Stimulated activated naive CD8-positive, alpha-beta T cell treated with anti-CD3 and anti-CD28 coated beads, Interleukin-15, Interleukin-2, amounts not matched to agents 100 ng/mL and 50 ng/mL, for 24 hours (primary cell): ENCODE measurements at regions not wholly inside any gene's neighbourhood (a gene's known extent, or its start where the extent isn't known, plus 50 kb on each side); places are given as distances from the start of the nearest gene placed in this dataset.

ENCODE experiments used
- H3K27ac Mint-ChIP-seq: one replicate; pipeline ENCODE4 v1.8.0; 2021; ENCODE audit warnings: mild to moderate bottlenecking, mixed read lengths
- H3K27me3 Mint-ChIP-seq: one replicate; pipeline ENCODE4 v1.8.0; 2021; ENCODE audit warnings: mixed read lengths
- H3K36me3 Mint-ChIP-seq: one replicate; pipeline ENCODE4 v1.8.0; 2021; ENCODE audit warnings: low read depth, mixed read lengths
- H3K4me1 Mint-ChIP-seq: one replicate; pipeline ENCODE4 v1.8.0; 2021; ENCODE audit warnings: low read depth, mixed read lengths
- H3K4me3 Mint-ChIP-seq: one replicate; pipeline ENCODE4 v1.8.0; 2021; ENCODE audit warnings: mild to moderate bottlenecking, mixed read lengths
- H3K9me3 Mint-ChIP-seq: one replicate; pipeline ENCODE4 v1.8.0; 2021; ENCODE audit warnings: mixed read lengths

DNA sequence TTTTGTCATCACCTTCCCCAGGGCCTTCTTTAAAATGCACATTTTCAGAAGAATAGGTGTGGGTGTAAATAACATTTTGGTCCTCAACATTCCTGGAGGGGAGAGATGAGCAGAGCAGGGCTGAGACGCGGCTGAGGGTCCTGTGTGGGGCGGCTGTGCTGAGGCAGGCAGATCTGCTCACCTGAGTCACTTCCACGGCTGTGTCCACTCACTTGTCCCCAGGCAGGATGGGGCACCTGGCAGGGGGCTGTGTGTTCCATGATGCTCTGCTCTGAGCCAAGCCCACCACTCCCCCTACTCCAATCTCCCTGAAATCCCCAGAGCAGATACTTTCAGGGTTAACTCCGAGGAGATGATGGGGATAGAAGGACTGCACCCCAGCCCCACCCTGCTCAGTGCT, 93.8 kb downstream of the GLRX3 start:
- H3K4me1 Mint-ChIP-seq: no peaks in the 10 kb centered on the region
- H3K9me3 Mint-ChIP-seq: peaks cover 12% of the 10 kb centered on the region
- H3K36me3 Mint-ChIP-seq: no peaks in the 10 kb centered on the region
- no peak overlapping the region for H3K27ac Mint-ChIP-seq
- no peaks in the 10 kb centered on the region for H3K27me3 Mint-ChIP-seq
- no peak overlapping the region for H3K4me3 Mint-ChIP-seq

DNA sequence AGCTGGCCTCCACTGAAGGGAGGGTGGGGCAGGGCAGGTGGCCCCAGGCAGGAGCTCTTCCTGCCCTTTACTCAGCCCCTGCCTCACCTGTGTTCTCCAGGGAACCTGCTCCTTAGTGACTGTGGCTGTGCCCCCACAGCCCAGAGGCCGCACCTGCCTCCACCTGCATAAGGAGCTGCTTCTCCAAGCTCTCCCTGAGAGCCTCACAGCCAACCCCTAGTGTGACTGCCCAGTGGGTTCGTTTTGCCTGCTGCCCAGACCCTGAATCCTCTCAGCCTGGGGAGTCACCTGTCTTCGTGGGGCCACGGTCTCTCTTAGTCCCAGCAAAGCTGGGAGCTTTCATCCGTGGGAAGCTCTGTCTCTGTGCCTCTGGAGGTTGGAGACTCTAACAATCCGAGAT, 94.4 kb downstream of the GLRX3 start:
- Mint-ChIP-seq H3K9me3 (peaks cover 12% of the 10 kb centered on the region), H3K36me3 (no peaks in the 10 kb centered on the region), H3K4me1 (no peaks in the 10 kb centered on the region), H3K27me3 (no peaks in the 10 kb centered on the region), H3K4me3 (no peak overlapping the region), H3K27ac (no peak overlapping the region)

DNA sequence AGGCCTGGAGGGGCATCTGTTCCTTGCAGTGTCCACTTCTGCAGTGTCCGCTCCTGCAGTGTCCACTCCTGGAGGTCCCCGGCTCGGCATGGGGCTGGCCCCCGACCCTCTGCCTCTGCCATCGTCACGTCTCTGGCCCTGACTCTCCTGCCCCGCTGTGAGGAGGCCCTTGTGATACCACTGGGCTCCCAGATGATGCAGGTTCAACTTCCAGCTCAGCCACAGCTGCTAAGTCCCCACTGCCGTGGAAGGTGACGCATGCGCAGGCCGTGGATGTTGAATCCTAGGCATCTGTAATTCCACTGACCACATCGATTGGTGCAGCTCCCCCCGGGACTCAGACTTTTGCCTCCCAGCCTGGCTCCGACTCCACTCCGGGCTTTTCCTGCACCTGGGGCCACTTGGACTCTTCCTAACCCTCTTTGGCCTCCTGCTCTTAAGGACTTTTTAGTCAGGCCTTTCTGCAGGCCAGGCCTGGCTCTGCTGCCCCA, 95.1 kb downstream of the GLRX3 start:
- H3K4me3 Mint-ChIP-seq: no peak overlapping the region
- H3K9me3 Mint-ChIP-seq: peaks cover 12% of the 10 kb centered on the region
- no peak overlapping the region for H3K27ac Mint-ChIP-seq
- no peaks in the 10 kb centered on the region for H3K27me3 Mint-ChIP-seq
- H3K36me3 Mint-ChIP-seq: no peaks in the 10 kb centered on the region
- no peaks in the 10 kb centered on the region for H3K4me1 Mint-ChIP-seq

DNA sequence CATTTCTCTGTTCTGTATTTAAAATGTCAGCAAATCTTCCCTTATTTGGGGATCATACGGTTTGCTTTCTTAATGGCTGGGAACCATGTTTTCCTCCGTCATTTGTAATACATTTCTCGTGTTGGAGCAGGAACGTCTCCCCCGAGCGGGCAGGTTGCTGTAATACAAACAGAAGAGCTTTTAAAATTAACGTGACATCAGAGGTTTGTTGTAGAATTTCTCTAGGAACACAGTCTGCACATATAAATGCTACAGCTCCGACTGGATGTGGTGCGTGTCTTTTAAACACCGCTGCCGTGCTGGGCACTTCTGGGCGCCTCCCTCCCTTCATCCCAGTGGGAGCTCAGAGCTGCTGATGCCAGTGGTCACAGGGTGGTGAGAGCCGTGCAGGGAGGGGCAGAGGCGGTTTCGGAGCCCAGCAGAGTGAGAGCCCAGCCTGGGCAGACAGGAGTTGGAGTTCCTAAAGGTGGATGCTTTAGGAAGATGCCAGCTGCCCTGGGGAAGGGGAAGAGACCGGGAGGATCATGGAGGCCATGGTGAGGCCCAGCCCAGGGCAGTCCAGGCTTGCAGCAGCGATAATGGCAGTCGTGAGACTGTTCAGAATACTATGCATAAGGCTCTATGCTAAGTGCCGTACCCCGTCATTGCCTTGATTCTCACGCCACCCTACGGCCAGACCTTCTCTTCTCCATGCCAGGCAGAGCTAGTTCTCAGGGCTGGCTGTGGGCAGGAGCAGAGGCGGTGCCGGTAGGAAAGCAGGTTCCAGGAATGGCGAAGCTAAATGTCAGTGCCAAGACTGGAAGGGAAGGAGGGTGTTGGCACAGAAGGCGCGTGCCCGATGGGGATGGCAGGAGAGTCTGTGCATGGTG, 96.2 kb downstream of the GLRX3 start:
- Mint-ChIP-seq H3K9me3 (peaks cover 8% of the 10 kb centered on the region), H3K27me3 (no peaks in the 10 kb centered on the region), H3K36me3 (no peaks in the 10 kb centered on the region), H3K27ac (no peak overlapping the region), H3K4me1 (no peaks in the 10 kb centered on the region), H3K4me3 (no peak overlapping the region)

DNA sequence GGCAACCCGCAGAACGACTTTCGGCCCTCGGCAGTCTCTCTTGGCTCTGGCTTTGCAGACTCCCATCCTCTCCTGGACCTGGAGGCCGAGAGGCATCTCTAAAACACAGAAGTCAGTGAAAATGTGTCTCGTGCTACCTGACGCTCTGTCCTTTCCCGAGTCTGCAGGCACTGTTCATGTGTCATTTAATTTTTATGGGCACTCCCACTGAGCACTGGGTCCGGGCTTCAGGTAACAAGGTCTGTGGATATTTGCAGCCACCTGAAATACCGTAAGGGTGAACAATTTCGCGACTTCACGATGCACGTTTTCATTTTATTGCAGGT, 96.8 kb downstream of the GLRX3 start:
- Mint-ChIP-seq H3K27me3 (no peaks in the 10 kb centered on the region), H3K4me1 (no peaks in the 10 kb centered on the region), H3K9me3 (peaks cover 4% of the 10 kb centered on the region)

DNA sequence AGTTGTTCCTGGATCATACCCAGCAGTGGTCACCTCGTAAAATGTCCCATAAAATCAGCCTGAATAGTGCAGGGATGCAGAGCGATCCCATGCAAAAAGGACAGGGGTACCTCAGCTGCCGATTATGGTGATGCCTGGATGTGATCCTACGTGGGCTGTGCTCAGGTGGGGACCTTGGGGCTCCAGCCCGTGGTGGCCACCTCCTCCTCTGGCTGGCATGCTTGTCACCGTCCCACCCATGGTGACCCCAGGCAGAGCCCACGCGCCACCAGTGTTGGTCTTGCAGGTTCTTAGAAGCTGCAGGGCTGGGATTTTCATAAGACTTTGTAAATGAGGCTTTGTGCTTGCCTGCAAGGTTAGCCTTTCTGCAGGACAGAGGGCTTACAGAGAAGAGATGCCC, 97.2 kb downstream of the GLRX3 start:
- Mint-ChIP-seq H3K4me3 (no peak overlapping the region), H3K36me3 (no peaks in the 10 kb centered on the region), H3K9me3 (no peaks in the 10 kb centered on the region), H3K27ac (no peak overlapping the region), H3K4me1 (no peaks in the 10 kb centered on the region), H3K27me3 (no peaks in the 10 kb centered on the region)

More for the DNA sequence above, 96.8 kb downstream of the GLRX3 start:
- no peak overlapping the region for H3K4me3 Mint-ChIP-seq
- no peaks in the 10 kb centered on the region for H3K36me3 Mint-ChIP-seq
- H3K27ac Mint-ChIP-seq: no peak overlapping the region

DNA sequence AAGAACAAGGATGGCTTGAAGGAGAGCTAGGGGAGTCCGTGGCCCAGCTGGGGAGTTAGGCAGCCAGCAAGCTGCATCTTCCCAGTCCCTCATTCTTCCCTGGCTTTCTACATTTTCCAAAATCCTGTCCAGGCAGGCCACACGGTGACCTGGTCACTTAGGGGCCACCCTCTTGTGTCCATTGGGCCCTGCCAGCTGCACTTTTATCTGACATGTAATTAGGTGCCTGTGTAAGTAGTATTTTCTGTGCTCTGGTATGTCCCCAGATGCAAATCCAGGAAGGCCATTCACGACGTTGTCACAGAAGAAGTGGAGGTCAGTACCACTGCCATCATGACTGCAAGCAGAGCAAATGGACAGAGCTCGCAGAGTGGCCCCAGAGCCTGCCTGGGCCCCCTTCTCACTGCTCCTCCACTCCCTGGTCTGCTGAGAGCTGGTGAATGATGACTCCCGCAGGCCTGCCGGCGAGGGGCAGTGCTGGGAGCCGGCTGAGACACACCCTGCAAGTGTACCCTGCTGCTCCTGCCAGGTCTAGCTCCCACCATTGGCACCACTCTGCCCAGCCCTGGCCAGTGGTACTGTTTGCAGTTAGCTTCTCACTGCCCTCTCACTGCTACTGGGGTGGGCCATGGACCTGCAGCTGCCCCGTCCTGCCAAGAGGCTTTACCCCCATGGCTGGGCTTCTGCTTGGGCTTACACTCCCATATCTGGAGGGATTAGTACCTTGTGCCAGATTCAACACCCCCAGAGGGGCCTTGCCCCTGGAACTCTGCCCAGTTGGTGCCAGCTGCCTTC, 98.2 kb downstream of the GLRX3 start:
- Mint-ChIP-seq H3K27me3 (peaks cover 4% of the 10 kb centered on the region), H3K9me3 (no peaks in the 10 kb centered on the region), H3K36me3 (no peaks in the 10 kb centered on the region), H3K4me3 (no peak overlapping the region), H3K27ac (no peak overlapping the region), H3K4me1 (no peaks in the 10 kb centered on the region)

DNA sequence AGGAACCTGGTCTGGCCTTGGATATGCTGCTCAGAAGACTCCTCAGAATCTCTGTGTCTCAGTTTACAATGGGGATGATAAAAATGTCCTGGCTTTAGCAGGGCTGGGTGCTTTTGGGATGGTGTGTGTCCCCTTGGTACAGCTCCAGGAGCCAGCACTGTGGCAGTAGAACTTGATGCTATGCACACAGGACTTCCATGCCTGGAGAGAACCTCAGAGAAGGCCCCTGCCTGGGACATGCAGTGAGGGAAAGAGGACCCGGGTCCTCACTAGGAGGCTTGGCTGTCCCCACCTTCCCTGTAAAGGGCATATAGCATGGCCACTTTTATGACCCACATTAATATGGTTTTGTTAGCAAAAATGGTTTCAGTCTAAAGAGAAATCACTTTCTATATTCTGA, 100.5 kb downstream of the GLRX3 start:
- H3K27ac Mint-ChIP-seq: no peak overlapping the region
- no peaks in the 10 kb centered on the region for H3K4me1 Mint-ChIP-seq
- H3K9me3 Mint-ChIP-seq: peaks cover 2% of the 10 kb centered on the region
- peaks cover 2% of the 10 kb centered on the region for H3K36me3 Mint-ChIP-seq
- H3K27me3 Mint-ChIP-seq: peaks cover 22% of the 10 kb centered on the region
- no peak overlapping the region for H3K4me3 Mint-ChIP-seq

DNA sequence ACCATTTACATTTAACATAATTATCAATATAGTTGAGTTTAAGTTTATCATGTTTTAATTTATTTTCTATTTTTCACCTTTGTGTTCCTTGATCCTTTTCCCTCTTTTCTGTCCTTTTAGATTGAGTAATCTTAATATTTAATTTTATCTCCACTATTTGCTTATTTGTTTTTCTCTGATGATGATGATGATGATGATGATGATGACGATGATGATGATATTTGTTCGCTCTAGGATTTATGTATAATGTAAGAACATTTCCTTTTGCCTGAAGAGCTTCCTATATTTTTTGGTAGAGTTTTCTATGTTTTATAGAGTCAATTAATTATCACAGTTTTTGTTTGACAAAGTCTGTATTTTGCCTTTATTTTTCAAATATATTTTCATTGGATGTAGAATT, 104.2 kb downstream of the GLRX3 start:
- peaks cover 4% of the 10 kb centered on the region for H3K36me3 Mint-ChIP-seq
- peaks cover 45% of the 10 kb centered on the region for H3K27me3 Mint-ChIP-seq
- H3K4me1 Mint-ChIP-seq: peaks cover 17% of the 10 kb centered on the region
- no peak overlapping the region for H3K27ac Mint-ChIP-seq
- no peak overlapping the region for H3K4me3 Mint-ChIP-seq
- peaks cover 4% of the 10 kb centered on the region for H3K9me3 Mint-ChIP-seq

DNA sequence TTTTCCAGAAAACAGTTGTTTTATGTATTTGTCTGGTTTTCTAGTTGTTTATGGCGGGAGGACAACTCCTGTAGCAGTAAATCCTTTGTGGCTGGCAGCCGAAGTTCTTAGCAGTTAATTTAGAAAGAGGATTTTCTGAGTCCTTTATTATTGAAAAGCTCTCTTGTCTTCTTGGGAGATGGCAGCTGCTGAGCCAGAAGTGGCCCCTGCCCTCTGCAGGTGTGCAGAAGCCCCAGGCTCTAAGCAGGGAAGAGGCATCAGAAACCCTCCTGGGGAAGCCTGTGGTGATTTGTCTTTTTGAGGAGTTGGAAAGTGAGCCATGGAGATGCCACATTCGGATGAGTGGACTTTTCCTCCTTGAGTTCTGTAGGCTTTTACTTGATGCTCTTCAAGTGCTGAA, 106.3 kb downstream of the GLRX3 start:
- peaks cover 57% of the 10 kb centered on the region for H3K27me3 Mint-ChIP-seq
- no peak overlapping the region for H3K4me3 Mint-ChIP-seq
- no peak overlapping the region for H3K27ac Mint-ChIP-seq

DNA sequence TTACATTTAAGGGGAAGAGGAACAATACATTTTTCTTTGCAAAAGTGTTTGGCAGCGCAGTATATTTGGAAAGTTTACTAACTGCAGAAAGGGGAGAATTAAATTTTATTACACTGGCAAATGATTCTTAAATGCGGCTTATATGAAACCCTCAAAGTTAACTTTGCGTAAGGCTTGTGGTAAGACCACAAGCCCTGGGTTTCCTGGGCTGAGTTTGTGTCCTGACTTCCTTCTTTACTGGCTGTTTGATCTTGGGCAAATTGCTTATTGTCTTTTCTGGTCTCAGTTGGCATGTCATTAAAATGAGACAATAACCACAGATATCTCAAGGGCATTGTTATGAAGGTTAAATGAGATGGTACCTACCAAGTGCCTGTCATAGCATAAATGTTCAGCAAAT, 106.8 kb downstream of the GLRX3 start:
- Mint-ChIP-seq H3K27ac (no peak overlapping the region), H3K27me3 (peaks cover 57% of the 10 kb centered on the region), H3K4me1 (peaks cover 17% of the 10 kb centered on the region), H3K9me3 (peaks cover 8% of the 10 kb centered on the region), H3K4me3 (no peak overlapping the region), H3K36me3 (peaks cover 4% of the 10 kb centered on the region)

More for the DNA sequence above, 106.3 kb downstream of the GLRX3 start:
- Mint-ChIP-seq H3K36me3 (peaks cover 4% of the 10 kb centered on the region), H3K4me1 (peaks cover 17% of the 10 kb centered on the region), H3K9me3 (peaks cover 8% of the 10 kb centered on the region)

DNA sequence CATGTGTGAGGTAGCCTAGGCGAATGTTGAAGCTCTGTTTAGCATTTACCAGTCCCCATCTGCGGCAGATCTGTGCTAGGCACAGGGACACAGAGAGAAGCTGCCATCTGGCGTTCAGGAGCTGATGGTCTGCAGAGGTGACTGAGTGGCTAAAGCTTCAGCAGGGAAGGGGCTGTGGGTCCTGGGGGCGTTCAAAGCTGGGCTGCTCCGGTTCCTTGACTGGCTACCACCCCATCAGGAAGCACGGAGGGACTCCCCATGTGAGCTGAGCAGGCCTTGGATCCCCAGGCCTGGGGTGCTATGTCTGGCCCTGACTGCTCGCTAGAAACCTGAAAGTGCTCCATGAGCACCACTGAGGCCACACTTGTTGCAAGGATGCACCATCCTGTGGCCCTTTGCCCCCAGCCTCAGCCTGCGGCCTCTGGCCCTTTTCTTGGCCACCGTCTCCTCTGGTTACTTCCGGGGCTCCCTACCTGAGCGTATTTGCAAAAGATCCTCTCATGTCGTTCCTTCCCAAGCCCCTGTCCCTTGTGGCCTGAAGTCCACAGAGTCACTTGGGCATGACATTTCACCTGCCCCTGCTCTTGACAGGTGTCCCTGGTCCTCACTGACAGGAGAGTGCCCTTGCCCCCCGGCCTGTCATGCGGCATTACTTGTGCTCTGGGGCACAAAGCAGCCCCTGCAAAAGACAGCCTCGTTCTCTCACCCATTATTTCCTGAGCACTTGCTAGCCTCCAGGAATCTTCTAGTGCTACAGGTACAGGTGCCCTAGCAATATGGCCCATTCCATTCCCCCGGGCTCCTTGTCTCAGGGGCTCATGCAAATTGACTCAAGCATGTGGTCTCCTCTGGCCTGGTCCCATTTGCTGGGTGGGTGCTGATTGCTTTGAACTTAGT, 108.1 kb downstream of the GLRX3 start:
- H3K27ac Mint-ChIP-seq: no peak overlapping the region
- H3K27me3 Mint-ChIP-seq: peaks cover 53% of the 10 kb centered on the region

DNA sequence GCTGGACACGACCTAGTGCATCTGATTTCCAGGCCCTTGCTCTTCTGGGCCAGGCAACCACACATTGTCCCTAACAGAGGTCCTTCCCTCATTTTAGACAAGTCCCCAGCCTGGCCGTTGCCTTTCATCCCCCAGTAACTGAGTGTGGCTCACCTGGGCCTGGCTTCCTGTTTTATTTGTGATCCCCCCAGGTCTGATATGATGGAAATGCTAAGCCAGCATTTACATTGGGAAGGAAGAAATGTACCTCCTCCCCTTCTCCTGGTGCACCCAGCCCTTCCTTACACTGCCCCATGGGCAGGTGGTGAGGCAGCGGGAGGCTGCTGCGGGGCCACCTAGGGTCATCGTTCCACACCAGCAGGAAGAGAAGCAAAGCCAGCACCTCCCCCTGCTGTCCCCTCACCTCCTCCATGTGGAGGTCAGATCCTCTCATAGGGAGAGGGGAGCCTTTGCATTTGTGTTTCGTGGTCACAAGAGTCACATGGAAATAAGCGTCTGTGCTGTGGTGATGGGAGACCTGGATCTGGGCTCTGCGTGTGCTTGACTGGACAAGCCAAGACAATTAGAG, 108.8 kb downstream of the GLRX3 start:
- peaks cover 4% of the 10 kb centered on the region for H3K36me3 Mint-ChIP-seq
- H3K27ac Mint-ChIP-seq: no peak overlapping the region
- H3K4me1 Mint-ChIP-seq: peaks cover 17% of the 10 kb centered on the region
- H3K4me3 Mint-ChIP-seq: no peak overlapping the region
- H3K9me3 Mint-ChIP-seq: peaks cover 8% of the 10 kb centered on the region
- H3K27me3 Mint-ChIP-seq: peaks cover 49% of the 10 kb centered on the region

More for the DNA sequence above, 108.1 kb downstream of the GLRX3 start:
- Mint-ChIP-seq H3K4me1 (peaks cover 17% of the 10 kb centered on the region), H3K4me3 (no peak overlapping the region), H3K36me3 (peaks cover 4% of the 10 kb centered on the region), H3K9me3 (peaks cover 8% of the 10 kb centered on the region)

DNA sequence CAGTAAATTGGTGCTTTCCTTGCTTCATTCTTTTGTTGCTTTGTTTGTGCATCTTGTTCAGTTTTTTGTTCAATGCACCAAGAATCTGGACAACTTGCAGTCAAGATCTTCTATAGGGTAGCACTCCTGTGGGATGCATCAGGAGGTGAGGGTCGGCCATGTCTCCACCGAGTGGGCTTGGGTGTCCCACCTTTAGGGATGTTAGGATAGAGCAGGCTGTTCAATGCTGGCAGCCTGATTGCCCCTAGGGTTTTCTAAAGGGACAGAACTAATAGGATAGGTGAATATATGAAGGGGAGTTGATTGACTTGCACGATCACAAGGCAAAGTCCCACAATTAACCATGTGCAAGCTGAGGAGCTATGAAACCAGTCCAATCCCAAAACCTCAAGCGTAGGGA, 109.9 kb downstream of the GLRX3 start:
- Mint-ChIP-seq H3K4me1 (peaks cover 17% of the 10 kb centered on the region), H3K27ac (no peak overlapping the region), H3K4me3 (no peak overlapping the region), H3K36me3 (peaks cover 4% of the 10 kb centered on the region), H3K27me3 (peaks cover 42% of the 10 kb centered on the region), H3K9me3 (peaks cover 8% of the 10 kb centered on the region)
